CD4-positive, CD25-positive, alpha-beta regulatory T cell (primary cell): ENCODE measurements at regions not wholly inside any gene's neighbourhood (a gene's known extent, or its start where the extent isn't known, plus 50 kb on each side); places are given as distances from the start of the nearest gene placed in this dataset.
"Not testable (repeated sequence)": the region's sequence is repeated elsewhere in the genome, so short reads cannot be mapped to it uniquely, and the experiment has no call there.

Experiments used
- ATAC-seq, 2 donors: fragments of 150-1000 bp; cut with Tn5 transposase; one replicate each; pipeline ENCODE4 v1.10.0; 2021; ENCODE audit warnings: low read depth in 2 of 2, moderate number of reproducible peaks in 2 of 2, moderate library complexity in 1 of 2
- DNase-seq, 3 donors: peaks; one replicate each; pipeline versions ENCODE4 v3.0.0 to v3.0.0-alpha.2; 2012 to 2022; ENCODE audit warnings: mixed read lengths in 1 of 3
- H3K27ac ChIP-seq: one replicate; pipeline ENCODE4 v1.7.0; 2013; ENCODE audit warnings: mild to moderate bottlenecking, low read length; ENCODE audit not compliant: insufficient read depth, poor library complexity, severe bottlenecking
- H3K27me3 ChIP-seq: one replicate; pipeline ENCODE4 v1.7.0; 2013; ENCODE audit warnings: low read length; ENCODE audit not compliant: control insufficient read depth, insufficient read depth
- H3K36me3 ChIP-seq: one replicate; pipeline ENCODE4 v1.7.0; 2013; ENCODE audit warnings: mild to moderate bottlenecking, low read length, moderate library complexity; ENCODE audit not compliant: control insufficient read depth, insufficient read depth
- H3K4me1 ChIP-seq: 2 replicates; pipeline ENCODE4 v1.7.0; 2013; ENCODE audit warnings: mild to moderate bottlenecking, low read length; ENCODE audit not compliant: insufficient read depth, control insufficient read depth, poor library complexity, severe bottlenecking
- H3K4me3 ChIP-seq: one replicate; pipeline ENCODE4 v1.7.0; 2013; ENCODE audit warnings: low read depth, mild to moderate bottlenecking, low read length, moderate library complexity
- H3K9me3 ChIP-seq, 2 experiments: 1 replicate in 1 of 2; 2 replicates in 1 of 2; pipeline ENCODE4 v1.7.0; 2013; ENCODE audit warnings: low read length in 2 of 2, mild to moderate bottlenecking in 1 of 2, moderate library complexity in 1 of 2; ENCODE audit not compliant: control insufficient read depth in 2 of 2
- H3K27ac Mint-ChIP-seq, 3 donors: one replicate each; pipeline ENCODE4 v1.8.0; 2020 to 2022; ENCODE audit warnings: mild to moderate bottlenecking in 3 of 3, mixed read lengths in 3 of 3, moderate library complexity in 2 of 3
- H3K27me3 Mint-ChIP-seq: one replicate; pipeline ENCODE4 v1.8.0; 2022; ENCODE audit warnings: mild to moderate bottlenecking, mixed read lengths
- H3K36me3 Mint-ChIP-seq: one replicate; pipeline ENCODE4 v1.8.0; 2020; ENCODE audit warnings: mixed read lengths
- H3K4me1 Mint-ChIP-seq, 4 donors: one replicate each; pipeline ENCODE4 v1.8.0; 2020 to 2022; ENCODE audit warnings: mixed read lengths in 4 of 4, mild to moderate bottlenecking in 1 of 4
- H3K4me3 Mint-ChIP-seq, 4 donors: one replicate each; pipeline ENCODE4 v1.8.0; 2020 to 2022; ENCODE audit warnings: mild to moderate bottlenecking in 4 of 4, mixed read lengths in 4 of 4, moderate library complexity in 3 of 4
- H3K9me3 Mint-ChIP-seq, 7 donors: one replicate each; pipeline ENCODE4 v1.8.0; 2020 to 2022; ENCODE audit warnings: mixed read lengths in 7 of 7, mild to moderate bottlenecking in 3 of 7, moderate library complexity in 2 of 7

GRCh38 chr9:34793428-34793827 is 83.5 kb upstream of the CCL21 start:
- no peaks in the 10 kb centered on the region for H3K36me3 Mint-ChIP-seq
- peaks cover 41% of the 10 kb centered on the region for H3K27me3 Mint-ChIP-seq
- no peak overlapping the region for H3K27ac Mint-ChIP-seq
- no peaks in the 10 kb centered on the region for H3K4me1 Mint-ChIP-seq
- no peaks in the 10 kb centered on the region for H3K4me1 ChIP-seq
- no peak overlapping the region for H3K4me3 ChIP-seq
- H3K9me3 Mint-ChIP-seq = peaks cover 0 to 6% (median 1%) of the 10 kb centered on the region in 7 donors
- peaks cover 11% of the 10 kb centered on the region for H3K27me3 ChIP-seq
- H3K27ac ChIP-seq = no peak overlapping the region
- no peak for DNase-seq
- no peaks in the 10 kb centered on the region for H3K36me3 ChIP-seq
- ATAC-seq = no peak
- no peak overlapping the region for H3K4me3 Mint-ChIP-seq
- no peaks in the 10 kb centered on the region for H3K9me3 ChIP-seq

- Mint-ChIP-seq H3K27me3 (peaks cover 21% of the 10 kb centered on the region), H3K36me3 (no peaks in the 10 kb centered on the region), H3K4me3 (no peak overlapping the region), H3K4me1 (no peaks in the 10 kb centered on the region), H3K9me3 (no peaks in the 10 kb centered on the region), H3K27ac (no peak overlapping the region)
- Histone ChIP-seq H3K27ac (no peak overlapping the region), H3K4me3 (no peak overlapping the region), H3K4me1 (no peaks in the 10 kb centered on the region), H3K27me3 (peaks cover 3% of the 10 kb centered on the region), H3K36me3 (no peaks in the 10 kb centered on the region), H3K9me3 (no peaks in the 10 kb centered on the region)
- ATAC-seq (no peak), DNase-seq (no peak)
Measured at GRCh38 chr9:34783951-34784487, 74.1 kb upstream of the CCL21 start.

GRCh38 chr9:34782372-34782771 is 72.4 kb upstream of the CCL21 start:
- H3K9me3 Mint-ChIP-seq = no peaks in the 10 kb centered on the region
- no peak overlapping the region for H3K4me3 ChIP-seq

GRCh38 chr9:34777666-34778065 is 67.7 kb upstream of the CCL21 start:
- ATAC-seq (no peak), DNase-seq (no peak)
- Histone ChIP-seq H3K27ac (no peak overlapping the region), H3K36me3 (no peaks in the 10 kb centered on the region), H3K9me3 (peaks cover 0 to 5% of the 10 kb centered on the region in 2 experiments), H3K4me1 (no peaks in the 10 kb centered on the region), H3K27me3 (peaks cover 8% of the 10 kb centered on the region), H3K4me3 (no peak overlapping the region)
- Mint-ChIP-seq H3K4me1 (no peaks in the 10 kb centered on the region), H3K4me3 (no peak overlapping the region), H3K27me3 (peaks cover 35% of the 10 kb centered on the region), H3K36me3 (no peaks in the 10 kb centered on the region), H3K27ac (no peak overlapping the region), H3K9me3 (peaks cover 0 to 10% (median 3%) of the 10 kb centered on the region in 7 donors)

More at GRCh38 chr9:34782372-34782771, 72.4 kb upstream of the CCL21 start:
- DNase-seq = no peak
- Histone ChIP-seq H3K4me1 (no peaks in the 10 kb centered on the region), H3K27ac (no peak overlapping the region), H3K27me3 (peaks cover 7% of the 10 kb centered on the region), H3K9me3 (no peaks in the 10 kb centered on the region), H3K36me3 (no peaks in the 10 kb centered on the region)
- Mint-ChIP-seq H3K4me1 (no peaks in the 10 kb centered on the region), H3K27ac (no peak overlapping the region), H3K27me3 (peaks cover 25% of the 10 kb centered on the region), H3K4me3 (no peak overlapping the region), H3K36me3 (no peaks in the 10 kb centered on the region)
- no peak for ATAC-seq

GRCh38 chr9:34773955-34774354 is 64.0 kb upstream of the CCL21 start:
- Histone ChIP-seq H3K9me3 (peaks cover 0 to 5% of the 10 kb centered on the region in 2 experiments), H3K4me1 (no peaks in the 10 kb centered on the region), H3K4me3 (no peak overlapping the region), H3K36me3 (no peaks in the 10 kb centered on the region), H3K27ac (no peak overlapping the region), H3K27me3 (peaks cover 25% of the 10 kb centered on the region)
- ATAC-seq (no peak), DNase-seq (no peak)
- Mint-ChIP-seq H3K9me3 (peaks cover 0 to 10% (median 4%) of the 10 kb centered on the region in 7 donors), H3K4me1 (no peaks in the 10 kb centered on the region), H3K36me3 (no peaks in the 10 kb centered on the region), H3K4me3 (no peak overlapping the region), H3K27ac (peak overlapping the region in 1 of 3 donors; percentile 9), H3K27me3 (peaks cover 36% of the 10 kb centered on the region)

GRCh38 chr9:34773306-34773910 is 63.5 kb upstream of the CCL21 start:
- Mint-ChIP-seq H3K27me3 (peaks cover 31% of the 10 kb centered on the region), H3K27ac (no peak overlapping the region), H3K36me3 (no peaks in the 10 kb centered on the region), H3K4me1 (no peaks in the 10 kb centered on the region), H3K4me3 (no peak overlapping the region), H3K9me3 (peaks cover 0 to 10% (median 6%) of the 10 kb centered on the region in 7 donors)
- peaks cover 0 to 5% of the 10 kb centered on the region in 2 experiments for H3K9me3 ChIP-seq
- H3K4me3 ChIP-seq = no peak overlapping the region
- no peaks in the 10 kb centered on the region for H3K4me1 ChIP-seq
- H3K27me3 ChIP-seq = peaks cover 25% of the 10 kb centered on the region
- DNase-seq = no peak
- no peaks in the 10 kb centered on the region for H3K36me3 ChIP-seq
- H3K27ac ChIP-seq = no peak overlapping the region
- no peak for ATAC-seq

- Histone ChIP-seq H3K4me1 (no peaks in the 10 kb centered on the region), H3K27me3 (peaks cover 18% of the 10 kb centered on the region), H3K4me3 (no peak overlapping the region), H3K9me3 (no peaks in the 10 kb centered on the region), H3K36me3 (no peaks in the 10 kb centered on the region), H3K27ac (no peak overlapping the region)
- Mint-ChIP-seq H3K4me1 (no peaks in the 10 kb centered on the region), H3K27me3 (peaks cover 21% of the 10 kb centered on the region), H3K27ac (no peak overlapping the region), H3K4me3 (no peak overlapping the region), H3K9me3 (peaks cover 0 to 5% (median 0%) of the 10 kb centered on the region in 7 donors), H3K36me3 (no peaks in the 10 kb centered on the region)
- no peak for ATAC-seq
- DNase-seq = no peak
Measured at GRCh38 chr9:34771007-34771406, 61.1 kb upstream of the CCL21 start.

GRCh38 chr9:34767087-34767486 is 57.2 kb upstream of the CCL21 start:
- not testable (repeated sequence) for ATAC-seq, H3K27ac Mint-ChIP-seq, H3K4me3 ChIP-seq, H3K27ac ChIP-seq, H3K36me3 Mint-ChIP-seq, H3K4me3 Mint-ChIP-seq, H3K4me1 ChIP-seq, DNase-seq, H3K36me3 ChIP-seq, H3K9me3 ChIP-seq, H3K9me3 Mint-ChIP-seq, H3K4me1 Mint-ChIP-seq
- peaks cover 11% of the 10 kb centered on the region for H3K27me3 Mint-ChIP-seq
- H3K27me3 ChIP-seq = peaks cover 15% of the 10 kb centered on the region
